ENCODE measurements at regions not wholly inside any gene's neighbourhood (a gene's known extent, or its start where the extent isn't known, plus 50 kb on each side); places are given as distances from the start of the nearest gene placed in this dataset.

- TF ChIP-seq CTCF (IDR thresholded peaks at IDR 0.05 in 2 of 3, conservative IDR thresholded peaks at IDR 0.05 in 1 of 3; ENCODE audit: control insufficient read depth in 2 of 3, extremely low read depth in 1 of 3, insufficient read depth in 1 of 3, low read depth in 3 of 3, low read length in 3 of 3), result no peak
- no peak for TF ChIP-seq CHD2 (IDR thresholded peaks at IDR 0.05; ENCODE audit: borderline replicate concordance, low read depth, low read length)
Observed at GRCh38 chr10:21243748-21244257, 281.7 kb downstream of the SKIDA1 start.
